ENCODE measurements at regions not wholly inside any gene's neighbourhood (a gene's known extent, or its start where the extent isn't known, plus 50 kb on each side); places are given as distances from the start of the nearest gene placed in this dataset.

DNA sequence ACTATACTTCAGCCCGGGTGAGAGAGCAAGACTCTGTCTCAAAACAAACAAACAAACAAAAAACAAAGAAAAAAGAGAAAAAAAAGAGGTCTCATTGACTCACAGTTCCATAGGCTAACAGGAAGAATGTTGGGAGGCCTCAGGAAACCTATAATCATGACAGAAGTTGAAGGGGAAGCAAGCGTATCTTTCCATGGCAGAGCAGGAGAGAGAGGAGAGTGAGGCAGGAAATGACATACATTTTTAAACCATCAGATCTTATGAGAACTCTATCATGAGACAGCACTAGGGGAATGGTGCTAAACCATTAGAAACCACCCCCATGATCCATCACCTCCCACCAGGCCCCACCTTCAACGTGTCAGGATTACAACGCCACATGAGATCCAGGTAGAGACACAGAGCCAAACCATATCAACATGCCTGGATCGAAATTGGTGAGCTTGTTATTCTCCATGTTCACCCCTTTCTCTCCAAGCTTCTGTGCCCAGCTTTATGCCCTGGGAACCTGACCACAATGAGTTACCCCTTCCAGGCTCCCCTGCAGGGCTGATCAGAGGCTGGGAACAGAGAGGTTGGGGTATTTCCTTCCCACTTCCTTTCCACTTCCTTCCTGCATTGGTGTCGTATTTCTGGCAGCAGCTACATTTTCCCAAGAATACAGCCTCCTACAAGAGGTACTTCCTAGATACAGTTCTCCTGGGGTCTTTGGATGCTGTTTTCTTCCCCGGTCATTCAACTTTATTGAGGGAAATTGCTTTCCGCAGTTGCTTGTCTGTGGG, 219.3 kb upstream of the FLRT2 start:
- TF ChIP-seq, protein P1, sequence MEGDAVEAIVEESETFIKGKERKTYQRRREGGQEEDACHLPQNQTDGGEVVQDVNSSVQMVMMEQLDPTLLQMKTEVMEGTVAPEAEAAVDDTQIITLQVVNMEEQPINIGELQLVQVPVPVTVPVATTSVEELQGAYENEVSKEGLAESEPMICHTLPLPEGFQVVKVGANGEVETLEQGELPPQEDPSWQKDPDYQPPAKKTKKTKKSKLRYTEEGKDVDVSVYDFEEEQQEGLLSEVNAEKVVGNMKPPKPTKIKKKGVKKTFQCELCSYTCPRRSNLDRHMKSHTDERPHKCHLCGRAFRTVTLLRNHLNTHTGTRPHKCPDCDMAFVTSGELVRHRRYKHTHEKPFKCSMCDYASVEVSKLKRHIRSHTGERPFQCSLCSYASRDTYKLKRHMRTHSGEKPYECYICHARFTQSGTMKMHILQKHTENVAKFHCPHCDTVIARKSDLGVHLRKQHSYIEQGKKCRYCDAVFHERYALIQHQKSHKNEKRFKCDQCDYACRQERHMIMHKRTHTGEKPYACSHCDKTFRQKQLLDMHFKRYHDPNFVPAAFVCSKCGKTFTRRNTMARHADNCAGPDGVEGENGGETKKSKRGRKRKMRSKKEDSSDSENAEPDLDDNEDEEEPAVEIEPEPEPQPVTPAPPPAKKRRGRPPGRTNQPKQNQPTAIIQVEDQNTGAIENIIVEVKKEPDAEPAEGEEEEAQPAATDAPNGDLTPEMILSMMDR (IDR thresholded peaks at IDR 0.05) = no peak
- no peak for TF ChIP-seq ZFX (IDR thresholded peaks at IDR 0.05; ENCODE audit: borderline replicate concordance)

Measured in 22Rv1 (cell line).